ENCODE measurements at regions not wholly inside any gene's neighbourhood (a gene's known extent, or its start where the extent isn't known, plus 50 kb on each side); places are given as distances from the start of the nearest gene placed in this dataset.

GRCh38 chr3:68666429-68667136 lies 265.8 kb downstream of the TAFA4 start:
- TF ChIP-seq POLR2A (IDR thresholded peaks at IDR 0.05; ENCODE audit: low read length) = no peak
- TF ChIP-seq GATA1 (IDR thresholded peaks at IDR 0.05; ENCODE audit: low read depth, low read length) = no peak

Data from erythroblast (primary cell).